ENCODE measurements at regions not wholly inside any gene's neighbourhood (a gene's known extent, or its start where the extent isn't known, plus 50 kb on each side); places are given as distances from the start of the nearest gene placed in this dataset.

DNA sequence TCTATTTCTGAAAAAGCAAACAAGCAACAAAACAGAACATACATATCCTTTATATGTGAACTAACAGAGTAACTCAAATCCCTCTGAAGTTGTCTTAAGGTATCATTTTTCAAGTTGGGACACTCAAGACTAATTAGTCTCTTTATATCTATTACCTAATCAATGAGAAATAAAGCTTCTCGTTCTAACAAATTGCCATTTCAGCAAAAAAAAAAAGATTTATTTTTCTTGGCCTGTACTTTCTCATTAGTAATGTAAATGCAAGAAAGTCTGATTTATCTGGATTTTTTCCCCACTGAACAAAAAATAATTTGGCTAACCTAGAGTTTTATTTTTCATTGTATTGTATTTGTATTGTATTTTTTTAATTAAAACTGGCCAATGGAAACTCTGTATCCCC lies 176.1 kb upstream of the NOL4 start (continued):
- TF ChIP-seq, protein P1, sequence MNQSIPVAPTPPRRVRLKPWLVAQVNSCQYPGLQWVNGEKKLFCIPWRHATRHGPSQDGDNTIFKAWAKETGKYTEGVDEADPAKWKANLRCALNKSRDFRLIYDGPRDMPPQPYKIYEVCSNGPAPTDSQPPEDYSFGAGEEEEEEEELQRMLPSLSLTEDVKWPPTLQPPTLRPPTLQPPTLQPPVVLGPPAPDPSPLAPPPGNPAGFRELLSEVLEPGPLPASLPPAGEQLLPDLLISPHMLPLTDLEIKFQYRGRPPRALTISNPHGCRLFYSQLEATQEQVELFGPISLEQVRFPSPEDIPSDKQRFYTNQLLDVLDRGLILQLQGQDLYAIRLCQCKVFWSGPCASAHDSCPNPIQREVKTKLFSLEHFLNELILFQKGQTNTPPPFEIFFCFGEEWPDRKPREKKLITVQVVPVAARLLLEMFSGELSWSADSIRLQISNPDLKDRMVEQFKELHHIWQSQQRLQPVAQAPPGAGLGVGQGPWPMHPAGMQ (IDR thresholded peaks at IDR 0.05; ENCODE audit: borderline replicate concordance), result no peak
- TF ChIP-seq CHD4 (IDR thresholded peaks at IDR 0.05), result no peak
- TF ChIP-seq SMAD1 (IDR thresholded peaks at IDR 0.05; ENCODE audit: low read depth, partially characterized antibody), result no peak
- no peak for TF ChIP-seq NFYA (IDR thresholded peaks at IDR 0.05; ENCODE audit: borderline replicate concordance, low read depth, low read length)

DNA sequence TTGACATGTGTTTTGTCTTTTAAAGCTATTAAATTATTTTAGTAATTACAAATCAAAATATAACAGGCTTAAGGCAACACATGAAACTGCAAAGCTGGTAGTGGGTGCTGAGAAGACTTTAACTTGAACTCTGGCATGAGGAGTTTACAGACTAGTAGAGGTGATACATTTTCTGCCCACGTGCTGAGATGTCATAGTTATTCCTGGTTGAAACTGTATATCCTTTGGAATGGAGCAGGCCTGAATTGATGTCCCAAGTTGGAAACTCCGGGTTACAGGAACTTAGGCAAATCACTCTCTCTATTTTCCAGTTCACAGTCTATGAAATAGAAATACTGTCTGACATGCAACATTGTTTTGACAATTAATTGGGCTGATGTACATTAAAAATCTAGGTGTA lies 177.1 kb upstream of the NOL4 start:
- FAIRE-seq, result no peak
- in situ Hi-C loops (cut with MboI) (no loop called here), intact Hi-C loops (cut with micrococcal nuclease; ENCODE audit: unreplicated experiment) (no loop called here)
- no peak for DNase-seq (ENCODE audit: low read depth, low spot score)
- ChIA-PET RAD21 (ENCODE audit: unreplicated experiment) (no interaction called here), CTCF (no interaction called here), SMC1A (ENCODE audit: uncharacterized antibody, unreplicated experiment) (no interaction called here), POLR2A (no interaction called here)
- Histone ChIP-seq H3K79me2 (ENCODE audit: control insufficient read depth, insufficient read depth, low read length) (no peaks in the 10 kb centered on the region), H3K4me3 (no peak overlapping the region), H3K9me3 (replicated peaks; ENCODE audit: control insufficient read depth, insufficient read depth, low read length) (no peaks in the 10 kb centered on the region), H3K4me2 (ENCODE audit: control insufficient read depth, insufficient read depth) (no peak overlapping the region), H2AFZ (ENCODE audit: control insufficient read depth, low read depth, low read length) (no peak overlapping the region), H3K27me3 (replicated peaks in 1 of 2; ENCODE audit: control insufficient read depth in 2 of 2, insufficient read depth in 2 of 2, low read length in 1 of 2) (no peaks in the 10 kb centered on the region), H3K36me3 (ENCODE audit: control insufficient read depth in 2 of 2, insufficient read depth in 2 of 2, low read length in 1 of 2) (no peaks in the 10 kb centered on the region), H3K27ac (ENCODE audit: control insufficient read depth, insufficient read depth) (no peak overlapping the region), H3K4me1 (ENCODE audit: control insufficient read depth, insufficient read depth, low read length) (no peaks in the 10 kb centered on the region), H4K20me1 (ENCODE audit: control insufficient read depth, insufficient read depth) (no peaks in the 10 kb centered on the region), H3K9ac (ENCODE audit: control insufficient read depth, insufficient read depth, low read length) (no peak overlapping the region)
- ATAC-seq, result no peak
- 3% methylated on average over 2 of the region's 2 CpGs for WGBS (ENCODE audit: insufficient coverage, insufficient replicate concordance, low lambda C conversion rate, missing lambda C conversion rate)
- no TSS peak for BruUV-seq (replicated peaks)
- TF ChIP-seq TARDBP (IDR thresholded peaks at IDR 0.05; ENCODE audit: borderline replicate concordance) (no peak), MYC (IDR thresholded peaks at IDR 0.05; ENCODE audit: insufficient read depth, insufficient read length, insufficient replicate concordance, low read length, severe bottlenecking) (no peak), RAD21 (IDR thresholded peaks at IDR 0.05; ENCODE audit: insufficient read depth, low read depth, low read length) (no peak), CBX5 (IDR thresholded peaks at IDR 0.05; ENCODE audit: low read depth) (no peak), RCOR1 (conservative IDR thresholded peaks at IDR 0.05; ENCODE audit: low read depth, low read length) (no peak), CHD2 (IDR thresholded peaks at IDR 0.05; ENCODE audit: borderline replicate concordance, low read depth, low read length) (no peak), NR2F1 (conservative IDR thresholded peaks at IDR 0.05) (no peak), ZBED1 (IDR thresholded peaks at IDR 0.05; ENCODE audit: borderline replicate concordance) (no peak), BCL11A (IDR thresholded peaks at IDR 0.05; ENCODE audit: low read depth, low read length) (no peak), STAT1 (conservative IDR thresholded peaks at IDR 0.05) (no peak), NRF1 (conservative IDR thresholded peaks at IDR 0.05; ENCODE audit: low read depth, low read length) (no peak), POU2F2 (IDR thresholded peaks at IDR 0.05; ENCODE audit: borderline replicate concordance, low read depth, low read length) (no peak)
- TF ChIP-seq, protein P2, sequence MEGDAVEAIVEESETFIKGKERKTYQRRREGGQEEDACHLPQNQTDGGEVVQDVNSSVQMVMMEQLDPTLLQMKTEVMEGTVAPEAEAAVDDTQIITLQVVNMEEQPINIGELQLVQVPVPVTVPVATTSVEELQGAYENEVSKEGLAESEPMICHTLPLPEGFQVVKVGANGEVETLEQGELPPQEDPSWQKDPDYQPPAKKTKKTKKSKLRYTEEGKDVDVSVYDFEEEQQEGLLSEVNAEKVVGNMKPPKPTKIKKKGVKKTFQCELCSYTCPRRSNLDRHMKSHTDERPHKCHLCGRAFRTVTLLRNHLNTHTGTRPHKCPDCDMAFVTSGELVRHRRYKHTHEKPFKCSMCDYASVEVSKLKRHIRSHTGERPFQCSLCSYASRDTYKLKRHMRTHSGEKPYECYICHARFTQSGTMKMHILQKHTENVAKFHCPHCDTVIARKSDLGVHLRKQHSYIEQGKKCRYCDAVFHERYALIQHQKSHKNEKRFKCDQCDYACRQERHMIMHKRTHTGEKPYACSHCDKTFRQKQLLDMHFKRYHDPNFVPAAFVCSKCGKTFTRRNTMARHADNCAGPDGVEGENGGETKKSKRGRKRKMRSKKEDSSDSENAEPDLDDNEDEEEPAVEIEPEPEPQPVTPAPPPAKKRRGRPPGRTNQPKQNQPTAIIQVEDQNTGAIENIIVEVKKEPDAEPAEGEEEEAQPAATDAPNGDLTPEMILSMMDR (IDR thresholded peaks at IDR 0.05 in 2 of 3, conservative IDR thresholded peaks at IDR 0.05 in 1 of 3; ENCODE audit: control insufficient read depth in 2 of 3, extremely low read depth in 1 of 3, insufficient read depth in 1 of 3, low read depth in 3 of 3, low read length in 3 of 3), result no peak
- TF ChIP-seq, protein P3, sequence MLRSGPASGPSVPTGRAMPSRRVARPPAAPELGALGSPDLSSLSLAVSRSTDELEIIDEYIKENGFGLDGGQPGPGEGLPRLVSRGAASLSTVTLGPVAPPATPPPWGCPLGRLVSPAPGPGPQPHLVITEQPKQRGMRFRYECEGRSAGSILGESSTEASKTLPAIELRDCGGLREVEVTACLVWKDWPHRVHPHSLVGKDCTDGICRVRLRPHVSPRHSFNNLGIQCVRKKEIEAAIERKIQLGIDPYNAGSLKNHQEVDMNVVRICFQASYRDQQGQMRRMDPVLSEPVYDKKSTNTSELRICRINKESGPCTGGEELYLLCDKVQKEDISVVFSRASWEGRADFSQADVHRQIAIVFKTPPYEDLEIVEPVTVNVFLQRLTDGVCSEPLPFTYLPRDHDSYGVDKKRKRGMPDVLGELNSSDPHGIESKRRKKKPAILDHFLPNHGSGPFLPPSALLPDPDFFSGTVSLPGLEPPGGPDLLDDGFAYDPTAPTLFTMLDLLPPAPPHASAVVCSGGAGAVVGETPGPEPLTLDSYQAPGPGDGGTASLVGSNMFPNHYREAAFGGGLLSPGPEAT (IDR thresholded peaks at IDR 0.05; ENCODE audit: low read depth), result no peak
- TF ChIP-seq, protein P1 (IDR thresholded peaks at IDR 0.05; ENCODE audit: borderline replicate concordance), result no peak

Measured in GM12878 (cell line).